LoVo (cell line): ENCODE measurements at regions not wholly inside any gene's neighbourhood (a gene's known extent, or its start where the extent isn't known, plus 50 kb on each side); places are given as distances from the start of the nearest gene placed in this dataset.
"Not testable (repeated sequence)": the region's sequence is repeated elsewhere in the genome, so short reads cannot be mapped to it uniquely, and the experiment has no call there.

ENCODE experiments used
- DNase-seq: peaks from one replicate; pipeline ENCODE4 v3.0.0-alpha.2; 2016; ENCODE audit warnings: low spot score

- no peak for DNase-seq
These were observed 199.7 kb downstream of the CRLF2 start for GRCh38 chrX:1012678-1013300.

GRCh38 chrX:1011691-1012283 lies 200.7 kb downstream of the CRLF2 start:
- DNase-seq, result no peak

DNA sequence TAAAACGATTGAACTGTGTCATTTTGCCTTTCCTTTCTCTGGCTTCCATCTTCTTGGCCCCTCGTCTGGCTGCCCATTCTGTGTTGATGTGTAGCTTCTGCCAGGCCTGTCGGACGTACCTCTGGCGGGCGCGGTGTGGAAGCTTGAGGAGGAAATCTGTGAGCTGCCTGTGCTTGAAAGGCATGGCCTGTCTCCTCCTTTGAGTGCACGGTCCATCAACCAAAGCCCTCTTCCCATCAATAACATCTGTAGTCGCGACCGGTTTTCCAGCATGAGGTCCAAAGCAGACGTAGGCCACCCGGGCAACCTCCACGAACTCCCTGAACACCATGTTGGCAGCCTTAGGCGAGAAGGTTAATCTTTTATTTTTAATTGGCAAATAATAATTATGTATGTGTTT lies 202.7 kb downstream of the CRLF2 start:
- no peak for DNase-seq

- DNase-seq, result no peak
These were observed 206.2 kb downstream of the CRLF2 start for GRCh38 chrX:1006156-1006730.

DNA sequence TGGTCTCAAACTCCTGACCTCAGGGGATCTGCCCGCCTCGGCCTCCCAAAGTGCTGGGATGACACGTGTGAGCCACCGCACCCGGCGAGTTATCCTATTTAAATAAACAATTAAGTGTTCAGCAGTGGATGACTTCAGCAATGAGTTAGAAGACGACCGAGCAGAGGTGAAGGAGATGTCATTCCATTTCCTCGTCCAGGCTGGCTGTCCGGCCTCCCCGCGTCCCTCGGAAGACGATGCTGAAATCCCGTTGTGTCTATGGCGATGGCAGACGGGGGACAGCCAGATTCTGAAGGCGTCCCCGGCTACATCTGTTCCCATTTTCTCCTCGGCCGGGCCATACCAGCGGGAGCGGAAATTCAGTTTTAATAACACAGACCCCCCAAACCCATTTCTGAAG lies 209.8 kb downstream of the CRLF2 start:
- no peak for DNase-seq

DNA sequence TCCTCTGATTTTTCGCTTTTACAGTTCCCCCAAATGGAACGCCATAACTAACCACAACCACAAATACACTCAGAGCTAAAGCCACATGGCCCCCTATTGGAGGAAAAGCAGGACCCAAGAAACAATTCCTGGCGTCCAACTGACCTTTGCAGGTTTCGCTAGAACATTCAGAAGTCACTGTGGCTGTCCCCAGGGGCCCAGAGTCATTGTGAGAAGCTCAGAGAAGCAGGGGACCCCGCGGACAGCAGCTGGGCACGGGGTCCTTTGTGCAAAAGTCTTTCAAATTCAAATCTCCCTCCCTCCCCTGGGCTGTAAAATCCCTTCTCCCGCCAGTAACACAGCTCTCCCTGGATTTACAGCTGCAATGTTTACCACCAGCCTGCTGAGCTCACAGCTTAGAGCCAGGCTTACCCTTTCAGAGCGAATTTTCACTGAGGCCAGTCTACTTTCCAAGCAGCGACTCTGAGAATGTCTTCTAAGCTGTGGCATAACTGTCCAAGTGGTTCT lies 214.8 kb downstream of the CRLF2 start:
- DNase-seq, result no peak

DNA sequence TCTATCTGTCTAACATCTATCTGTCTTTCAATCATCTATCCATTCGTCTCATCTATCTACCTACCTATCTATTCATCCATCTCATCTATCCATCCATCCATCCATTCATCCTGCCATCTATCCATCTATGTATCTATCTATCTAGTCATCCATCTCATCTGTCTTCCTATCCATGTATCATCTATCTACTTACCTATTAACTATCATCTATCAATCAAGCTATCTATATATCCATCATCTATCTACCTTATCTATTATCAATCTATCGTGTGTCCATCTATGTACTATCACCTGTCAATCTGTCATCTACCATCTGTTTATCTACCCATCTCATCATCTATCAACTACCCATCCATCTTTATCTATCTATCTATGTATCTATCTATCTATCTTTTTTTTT lies 217.7 kb downstream of the CRLF2 start:
- DNase-seq, result no peak

DNA sequence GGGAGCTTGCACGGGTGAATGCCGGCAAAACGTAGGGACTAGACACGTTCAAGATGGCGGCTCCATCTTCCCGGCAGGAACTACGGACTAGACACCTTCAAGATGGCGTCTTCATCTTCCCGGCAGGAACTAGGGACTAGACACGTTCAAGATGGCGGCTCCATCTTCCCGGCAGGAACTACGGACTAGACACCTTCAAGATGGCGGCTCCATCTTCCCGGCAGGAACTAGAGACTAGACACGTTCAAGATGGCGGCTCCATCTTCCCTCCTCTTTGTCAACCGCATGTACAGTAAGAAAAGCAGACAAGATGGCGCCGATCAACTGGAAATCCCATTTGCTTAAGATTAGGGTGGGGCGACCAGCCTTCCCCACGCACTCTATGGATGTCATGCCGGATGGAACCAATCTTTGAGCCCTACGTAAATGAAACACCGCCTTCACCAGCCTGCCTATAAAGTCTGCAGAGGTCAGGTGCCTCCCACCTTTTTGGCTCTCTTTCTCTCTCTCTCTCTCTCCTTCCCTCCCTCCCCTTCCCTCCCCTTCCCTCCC lies 222.4 kb downstream of the CRLF2 start:
- no peak for DNase-seq

GRCh38 chrX:988530-988929 lies 223.9 kb downstream of the CRLF2 start:
- not testable (repeated sequence) for DNase-seq

- DNase-seq, result no peak
These were observed 230.4 kb downstream of the CRLF2 start for GRCh38 chrX:981791-982626.

DNA sequence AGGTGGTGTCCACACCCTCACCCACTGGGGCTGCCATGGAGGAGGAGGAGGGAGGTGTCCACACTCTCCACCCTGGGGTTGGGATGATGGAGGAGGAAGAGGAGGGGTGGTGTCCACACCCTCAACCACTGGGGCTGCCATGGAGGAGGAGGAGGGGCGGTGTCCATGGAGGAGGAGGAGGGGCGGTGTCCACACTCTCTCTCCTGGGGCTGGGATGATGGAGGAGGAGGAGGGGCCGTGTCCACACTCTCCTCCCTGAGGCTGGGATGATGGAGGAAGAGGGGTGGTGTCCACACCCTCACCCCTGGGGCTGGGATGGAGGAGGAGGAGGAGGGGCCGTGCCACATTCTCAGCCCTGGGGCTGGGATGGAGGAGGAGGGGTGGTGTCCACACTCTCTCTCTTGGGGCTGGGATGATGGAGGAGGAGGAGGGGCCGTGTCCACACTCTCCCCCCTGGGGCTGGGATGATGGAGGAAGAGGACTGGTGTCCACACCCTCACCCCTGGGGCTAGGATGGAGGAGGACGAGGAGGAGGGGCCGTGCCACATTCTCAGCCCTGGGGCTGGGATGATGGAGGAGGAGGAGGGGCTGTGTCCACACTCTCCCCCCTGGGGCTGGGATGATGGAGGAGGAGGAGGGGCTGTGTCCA lies 231.7 kb downstream of the CRLF2 start:
- no peak for DNase-seq

GRCh38 chrX:979127-979526 lies 233.3 kb downstream of the CRLF2 start:
- not testable (repeated sequence) for DNase-seq

DNA sequence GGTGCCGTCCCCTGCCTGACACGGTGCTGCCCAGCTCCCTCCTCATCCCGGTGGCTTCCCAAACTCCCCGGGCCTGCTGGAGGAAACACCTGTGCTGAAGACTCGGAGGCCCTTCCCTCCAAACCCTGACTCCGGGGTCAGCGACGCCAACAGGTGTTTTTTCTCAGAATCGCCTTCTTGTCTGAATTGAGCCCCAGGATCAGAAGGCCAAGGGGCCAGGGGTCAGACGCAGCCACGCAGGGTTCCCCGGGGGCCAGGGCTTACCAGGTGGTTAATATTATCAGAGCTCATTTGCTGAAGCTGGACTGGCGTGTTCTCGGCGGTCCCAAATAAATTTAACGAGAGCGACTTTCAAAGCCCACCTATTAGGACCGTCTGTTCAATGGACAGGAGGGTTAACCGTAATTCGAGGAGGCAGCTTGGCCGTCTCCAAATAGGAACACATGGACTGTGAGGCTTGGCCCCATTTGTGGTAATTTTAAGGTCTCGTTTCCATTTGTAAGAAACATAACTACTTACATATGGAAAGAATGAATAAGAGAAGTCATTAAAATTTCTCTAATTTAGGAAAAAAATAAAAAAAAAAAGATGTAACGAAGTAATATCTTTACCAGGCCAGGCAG lies 239.3 kb downstream of the CRLF2 start:
- DNase-seq, result no peak

GRCh38 chrX:968148-968965 lies 244.1 kb downstream of the CRLF2 start:
- no peak for DNase-seq

GRCh38 chrX:966396-967070 lies 245.9 kb downstream of the CRLF2 start:
- no peak for DNase-seq

DNA sequence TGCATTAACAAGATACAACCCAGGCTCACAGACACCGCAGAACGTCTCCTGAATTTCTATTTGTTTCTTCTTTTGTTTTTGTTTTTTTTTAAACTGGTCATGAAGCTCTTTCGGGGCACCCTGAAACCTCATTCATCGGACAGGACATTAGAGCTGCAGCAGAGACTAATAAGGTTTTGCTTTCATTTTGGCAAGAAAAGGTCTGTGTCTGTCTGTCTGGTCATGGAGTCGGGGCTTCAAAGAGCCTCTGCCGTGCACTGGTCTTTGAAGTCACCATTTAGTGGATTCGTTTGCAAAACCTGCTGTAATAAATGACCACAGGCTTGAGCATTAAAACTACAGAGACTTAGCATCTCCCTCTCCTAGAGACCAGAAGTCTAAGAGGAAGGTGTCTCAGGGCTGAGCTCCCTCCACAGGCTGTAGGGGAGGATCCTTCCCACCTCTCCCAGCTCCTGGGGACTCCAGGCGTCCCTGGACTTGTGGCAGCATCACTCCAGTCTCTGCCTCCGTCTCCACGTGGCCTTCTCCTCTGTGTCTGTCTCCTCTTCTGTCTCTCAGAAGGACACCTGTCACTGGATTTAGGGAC lies 247.5 kb downstream of the CRLF2 start:
- no peak for DNase-seq

- DNase-seq, result no peak
These were observed 251.6 kb downstream of the CRLF2 start for GRCh38 chrX:960821-961220.

- no peak for DNase-seq
These were observed 252.9 kb downstream of the CRLF2 start for GRCh38 chrX:959595-959994.

DNA sequence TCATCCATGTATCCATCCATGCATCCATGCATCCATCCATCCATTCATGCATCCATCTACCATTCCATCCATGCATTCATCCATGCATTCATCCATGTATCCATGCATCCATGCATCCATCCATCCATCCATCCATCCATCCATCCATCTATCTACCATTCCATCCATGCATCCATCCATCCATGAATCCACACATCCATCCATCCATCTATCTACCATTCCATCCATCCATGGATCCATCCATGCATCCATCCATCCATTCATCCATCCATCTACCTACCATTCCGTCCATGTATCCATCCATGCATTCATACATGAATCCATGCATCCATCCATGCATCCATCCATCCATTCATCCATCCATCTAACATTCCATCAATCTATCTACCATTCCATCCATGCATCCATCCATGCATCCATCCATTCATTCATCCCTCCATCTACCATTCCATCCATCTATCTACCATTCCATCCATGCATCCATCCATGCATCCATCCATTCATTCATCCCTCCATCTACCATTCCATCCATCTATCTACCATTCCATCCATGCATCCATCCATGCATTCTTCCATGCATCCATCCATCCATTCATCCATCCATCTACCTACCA lies 257.2 kb downstream of the CRLF2 start:
- not testable (repeated sequence) for DNase-seq
